NCI-H1105 (cell line): ENCODE measurements at regions not wholly inside any gene's neighbourhood (a gene's known extent, or its start where the extent isn't known, plus 50 kb on each side); places are given as distances from the start of the nearest gene placed in this dataset.

Experiments
- DNase-seq: peaks from one replicate; lab custom pipeline; 2025; lab: John Stamatoyannopoulos, UW

DNA sequence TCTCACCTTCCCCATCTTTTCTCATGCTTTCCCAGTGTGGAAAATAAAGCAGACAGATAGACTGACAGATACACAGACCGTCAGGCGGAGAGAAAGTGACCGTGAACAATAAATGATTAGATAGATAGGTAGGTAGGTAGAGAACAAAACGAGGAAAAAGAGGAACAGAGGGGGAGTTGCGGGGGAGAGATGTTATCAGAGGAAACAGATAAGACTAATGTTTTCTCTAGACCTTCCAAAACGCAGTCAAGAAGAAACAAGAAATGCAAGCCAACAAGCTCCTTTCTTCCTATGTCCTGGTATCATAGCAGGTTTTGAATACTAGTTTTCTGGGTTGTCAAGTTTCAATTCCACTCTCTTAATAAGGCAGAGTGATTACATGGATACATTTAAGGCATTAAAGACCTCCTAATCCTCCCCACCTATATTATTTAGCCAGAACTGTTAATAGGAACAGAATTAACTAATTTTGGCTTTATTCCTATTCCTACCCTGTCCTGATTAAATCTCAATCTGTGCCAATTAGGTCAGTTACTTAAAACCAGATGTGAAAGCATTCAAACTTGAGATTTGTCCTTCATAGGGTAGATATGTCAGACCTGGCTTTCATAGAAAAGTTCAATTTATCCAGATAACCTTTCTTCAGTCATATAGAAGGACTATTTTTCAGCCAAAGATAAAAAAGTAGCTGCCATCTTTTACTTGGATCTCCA, 89.0 kb upstream of the PTPRR start:
- DNase-seq = no peak

DNA sequence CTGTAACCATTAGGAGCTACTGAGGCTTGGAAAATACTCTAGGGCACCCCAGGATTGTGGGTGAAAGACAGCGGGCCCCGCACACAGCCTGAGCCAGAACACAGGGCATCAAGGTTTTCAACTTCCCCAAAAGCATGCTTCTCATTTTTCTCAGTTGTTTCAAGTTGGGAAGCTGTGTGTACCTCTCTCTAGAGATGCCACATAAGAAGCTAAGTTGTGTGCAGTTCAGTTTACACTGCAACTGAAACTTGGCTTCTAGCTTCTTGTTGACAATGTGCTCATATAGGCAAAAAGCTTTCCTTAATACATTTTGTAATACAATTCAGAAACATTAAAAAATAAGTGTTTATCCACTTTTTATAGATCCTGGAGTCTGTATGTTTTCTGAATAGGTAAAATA, 88.1 kb upstream of the PTPRR start:
- no peak for DNase-seq

DNA sequence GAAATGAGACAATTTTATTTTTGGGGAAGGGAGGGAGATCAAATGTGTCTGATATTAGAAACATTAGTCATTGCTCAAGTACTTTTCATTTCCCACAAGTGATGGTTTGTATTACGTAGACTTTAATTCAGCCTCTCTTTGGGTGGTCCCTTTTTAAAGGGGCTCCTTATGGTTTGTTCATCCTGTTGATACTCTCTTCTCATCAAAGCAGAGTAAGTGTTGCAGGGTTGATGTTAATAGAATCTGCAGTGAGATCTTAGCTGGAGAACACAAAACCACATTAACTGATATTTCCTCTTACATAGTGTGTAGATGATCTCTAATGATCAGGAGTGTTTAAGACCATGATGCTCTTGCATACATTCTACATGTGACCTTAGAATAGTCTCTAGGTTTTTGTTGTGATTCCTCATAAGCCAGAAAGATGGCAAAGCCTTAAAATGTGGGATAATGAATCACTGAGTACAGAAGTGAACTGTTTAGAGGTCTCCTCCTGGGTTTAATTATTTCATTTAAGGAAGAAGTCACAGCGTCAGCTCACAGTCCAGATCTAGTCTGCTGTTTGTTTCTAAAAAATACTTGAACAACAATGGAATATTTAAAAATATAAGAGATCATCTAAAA, 87.4 kb upstream of the PTPRR start:
- DNase-seq = no peak

DNA sequence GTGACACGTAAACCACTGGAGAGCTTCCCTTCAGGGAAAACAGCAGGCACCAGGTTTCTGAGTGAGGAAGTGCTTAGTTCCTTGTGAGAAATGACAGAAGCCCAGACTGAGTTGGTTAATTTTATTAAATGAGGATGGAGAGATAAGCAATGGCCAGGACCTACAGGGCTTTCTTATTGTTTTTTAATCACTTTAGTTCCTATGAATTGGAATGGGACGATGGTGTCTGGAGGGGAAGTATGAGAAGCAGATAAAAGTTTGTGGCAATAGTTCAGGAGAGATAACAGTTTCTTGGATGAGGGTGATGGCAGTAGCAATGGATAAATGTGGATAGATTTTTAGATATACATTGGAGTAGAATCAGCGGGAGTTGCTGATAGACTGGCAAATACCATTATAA, 86.5 kb upstream of the PTPRR start:
- DNase-seq = no peak

DNA sequence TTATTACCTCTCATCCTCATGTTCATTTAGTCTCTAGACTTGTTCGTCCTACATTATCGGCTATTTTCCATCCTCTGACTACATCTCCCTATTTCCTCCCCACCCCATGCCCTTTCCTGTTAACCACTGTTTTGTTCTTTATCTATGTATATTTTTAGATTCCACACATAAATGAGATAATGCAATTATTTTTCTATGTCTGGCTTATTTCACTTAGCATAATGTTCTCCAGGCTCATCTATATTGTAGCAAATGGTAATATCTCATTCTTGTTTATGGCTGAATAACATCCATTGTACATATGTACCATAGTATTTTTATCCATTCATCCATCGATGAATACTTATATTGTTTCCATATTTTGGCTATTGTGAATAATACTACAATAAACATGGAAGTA, 84.6 kb upstream of the PTPRR start:
- DNase-seq = no peak

DNA sequence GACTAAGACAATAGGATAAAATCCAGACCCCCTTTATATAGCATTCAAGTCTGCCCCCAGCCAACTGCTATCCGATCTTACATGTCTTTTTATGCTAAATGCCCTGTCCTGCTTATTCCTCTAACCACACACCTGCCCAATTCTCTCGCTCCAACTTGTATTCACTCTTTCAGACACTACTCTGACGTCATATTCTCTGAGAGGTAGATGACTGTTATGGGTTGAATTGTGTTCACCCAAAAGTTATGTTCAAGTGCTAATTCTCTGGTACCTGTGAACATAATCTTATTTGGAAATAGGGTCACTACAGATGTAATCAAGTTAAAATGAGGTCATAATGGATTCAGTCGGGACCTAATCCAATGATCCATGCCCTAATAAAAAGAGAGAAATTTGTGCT, 84.0 kb upstream of the PTPRR start:
- no peak for DNase-seq

DNA sequence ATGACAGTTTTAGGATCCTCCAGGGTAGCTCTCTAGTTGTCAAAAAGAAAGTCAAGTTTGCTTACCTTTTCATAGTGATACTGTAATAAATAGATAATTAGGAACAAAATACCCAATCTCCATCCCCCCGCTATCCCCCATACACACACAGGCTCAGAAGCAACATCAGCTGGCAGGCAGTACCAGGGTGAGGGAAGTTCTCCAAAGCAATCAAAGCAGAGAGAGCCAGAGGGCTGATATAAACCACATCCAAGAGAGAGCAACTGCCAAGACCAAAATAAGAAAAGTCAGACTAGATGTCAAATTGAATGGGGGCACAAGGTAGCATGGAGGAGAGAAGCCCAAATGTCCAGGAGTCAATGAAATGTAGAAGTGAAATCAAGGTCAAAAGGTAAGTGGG, 80.2 kb upstream of the PTPRR start:
- DNase-seq = no peak

DNA sequence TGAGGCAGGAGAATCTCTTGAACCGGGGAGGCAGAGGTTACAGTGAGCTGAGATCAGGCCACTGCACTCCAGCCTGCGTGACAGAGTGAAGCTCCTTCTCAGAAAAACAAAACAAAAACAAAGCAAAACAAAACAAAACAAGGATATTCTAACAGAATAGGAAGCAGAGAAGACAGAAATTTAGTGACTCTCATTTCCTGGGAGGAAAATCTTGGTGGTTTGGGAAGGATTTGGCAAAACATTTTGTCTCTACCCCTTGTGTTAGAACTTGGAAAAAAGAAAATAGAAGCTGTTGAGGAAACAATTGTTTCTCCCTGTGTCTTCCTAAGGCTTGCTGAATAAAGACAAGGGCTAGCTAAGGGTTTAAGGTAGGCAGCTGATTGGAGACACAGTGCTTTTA, 79.7 kb upstream of the PTPRR start:
- DNase-seq = no peak

DNA sequence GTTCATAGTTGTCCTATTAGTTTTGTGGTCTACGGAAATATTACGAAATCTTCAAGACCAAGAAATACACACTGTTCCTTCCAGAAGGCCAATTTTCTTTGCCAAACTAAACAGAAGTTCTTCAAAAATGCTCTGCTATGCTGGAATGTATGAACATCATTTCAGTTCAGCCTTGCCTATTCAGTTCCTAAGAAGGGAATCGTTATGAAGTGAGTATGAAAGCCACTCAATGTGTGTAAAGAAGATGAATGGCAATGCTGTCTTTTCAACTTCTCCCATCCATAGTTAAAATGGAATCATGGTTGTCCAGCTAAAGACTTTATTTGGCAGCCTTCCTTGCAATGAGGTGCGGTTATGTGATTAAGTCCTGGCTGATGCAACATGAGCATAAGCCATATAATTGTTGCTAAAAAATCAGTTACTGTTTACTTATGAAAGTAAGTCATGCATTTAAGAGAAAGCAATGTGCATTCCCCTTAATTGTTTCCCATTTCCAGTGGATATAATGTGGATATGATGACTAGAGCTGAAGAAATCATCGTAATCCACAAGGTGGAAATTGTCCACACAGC, 73.8 kb upstream of the PTPRR start:
- no peak for DNase-seq

DNA sequence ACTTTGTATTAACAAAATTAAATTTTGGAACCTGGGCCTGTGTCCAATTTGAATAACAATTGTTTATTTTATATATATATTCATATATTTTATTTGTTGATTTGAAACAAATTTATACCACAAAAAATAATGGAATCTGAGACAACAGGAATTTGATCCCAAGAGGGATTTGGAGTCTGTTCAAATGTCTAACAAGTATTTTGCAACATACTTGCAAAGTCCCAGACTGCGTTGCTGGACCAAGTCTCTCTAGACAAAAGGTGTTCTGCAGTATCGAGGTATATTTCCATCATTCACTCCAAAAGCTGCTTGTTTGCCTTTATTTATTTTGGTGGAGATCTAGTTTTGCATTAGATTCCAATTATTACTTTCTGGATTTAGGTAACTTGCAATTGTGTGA, 68.7 kb upstream of the PTPRR start:
- no peak for DNase-seq

DNA sequence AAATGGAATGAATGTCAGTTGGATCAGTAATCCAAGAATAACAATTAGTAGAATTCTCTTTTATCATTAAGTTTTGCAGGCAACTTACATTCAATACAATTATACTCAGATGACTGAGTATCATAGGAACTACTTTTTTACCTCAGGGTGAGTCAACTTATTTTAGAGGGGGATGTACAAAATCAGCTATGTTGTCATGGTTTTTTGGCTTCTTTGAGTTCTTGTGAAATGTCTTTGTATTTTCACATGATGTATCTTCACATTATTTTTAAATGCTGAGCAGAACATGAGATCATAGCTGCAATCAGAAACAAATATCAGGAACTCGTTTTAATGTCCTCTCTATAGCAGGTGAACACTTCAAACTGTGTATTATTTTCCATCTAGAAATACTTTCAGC, 65.3 kb upstream of the PTPRR start:
- DNase-seq = no peak

DNA sequence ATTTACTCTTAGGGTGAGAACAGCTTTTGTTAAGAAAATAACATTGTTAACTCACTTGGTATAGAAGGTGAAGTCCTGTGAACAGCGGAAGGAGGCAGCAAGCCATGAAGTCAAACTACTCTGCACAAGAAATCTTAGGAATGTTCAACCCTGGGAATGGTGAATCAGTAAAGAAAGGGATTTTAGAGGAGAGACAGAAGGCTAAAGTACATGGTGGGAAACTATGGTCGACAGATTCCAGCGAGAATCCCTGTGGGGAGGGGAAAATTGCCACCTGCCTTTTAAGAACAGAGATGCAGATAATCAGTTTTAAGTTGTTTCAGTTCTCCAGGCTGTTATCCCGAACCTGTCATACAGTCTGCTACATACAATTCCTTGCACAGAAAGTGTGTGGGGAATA, 63.2 kb upstream of the PTPRR start:
- DNase-seq = no peak

DNA sequence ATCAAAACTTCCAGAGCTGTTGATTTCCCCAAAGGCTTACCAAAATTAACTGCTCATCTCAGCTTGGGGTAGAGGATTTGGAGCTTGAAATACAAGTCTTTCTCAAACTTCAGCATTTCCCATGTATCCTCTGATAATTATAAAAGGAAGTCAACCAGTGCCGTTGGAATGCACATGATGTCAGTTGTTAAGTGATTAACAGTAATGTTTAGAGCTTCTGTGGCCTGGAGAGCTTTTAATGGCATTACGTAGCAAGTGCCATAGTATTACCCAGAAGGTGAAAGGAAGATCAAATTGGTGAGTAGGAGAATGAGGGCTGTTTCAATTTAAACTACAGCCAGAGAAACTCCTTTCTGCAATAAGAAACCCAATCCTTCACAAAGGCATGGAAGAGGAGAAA, 62.5 kb upstream of the PTPRR start:
- no peak for DNase-seq

DNA sequence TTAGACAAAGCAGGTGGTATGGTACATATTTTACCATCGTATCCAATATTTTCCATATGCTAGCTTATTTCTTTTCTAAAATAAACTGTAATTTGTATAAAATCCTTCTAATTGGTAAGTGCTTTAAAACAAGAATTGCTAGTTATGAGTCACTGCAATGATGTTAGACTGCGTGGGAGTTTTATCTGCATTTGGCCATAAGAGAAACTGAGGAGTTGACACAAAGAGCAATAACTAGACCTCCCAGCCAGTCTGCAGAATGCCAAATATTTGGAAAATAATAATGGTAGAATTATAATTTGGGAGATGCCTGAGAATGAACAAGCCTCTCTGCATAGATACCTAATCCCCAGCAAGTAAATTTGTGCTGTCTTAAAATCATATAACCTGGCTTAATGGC, 61.7 kb upstream of the PTPRR start:
- no peak for DNase-seq

DNA sequence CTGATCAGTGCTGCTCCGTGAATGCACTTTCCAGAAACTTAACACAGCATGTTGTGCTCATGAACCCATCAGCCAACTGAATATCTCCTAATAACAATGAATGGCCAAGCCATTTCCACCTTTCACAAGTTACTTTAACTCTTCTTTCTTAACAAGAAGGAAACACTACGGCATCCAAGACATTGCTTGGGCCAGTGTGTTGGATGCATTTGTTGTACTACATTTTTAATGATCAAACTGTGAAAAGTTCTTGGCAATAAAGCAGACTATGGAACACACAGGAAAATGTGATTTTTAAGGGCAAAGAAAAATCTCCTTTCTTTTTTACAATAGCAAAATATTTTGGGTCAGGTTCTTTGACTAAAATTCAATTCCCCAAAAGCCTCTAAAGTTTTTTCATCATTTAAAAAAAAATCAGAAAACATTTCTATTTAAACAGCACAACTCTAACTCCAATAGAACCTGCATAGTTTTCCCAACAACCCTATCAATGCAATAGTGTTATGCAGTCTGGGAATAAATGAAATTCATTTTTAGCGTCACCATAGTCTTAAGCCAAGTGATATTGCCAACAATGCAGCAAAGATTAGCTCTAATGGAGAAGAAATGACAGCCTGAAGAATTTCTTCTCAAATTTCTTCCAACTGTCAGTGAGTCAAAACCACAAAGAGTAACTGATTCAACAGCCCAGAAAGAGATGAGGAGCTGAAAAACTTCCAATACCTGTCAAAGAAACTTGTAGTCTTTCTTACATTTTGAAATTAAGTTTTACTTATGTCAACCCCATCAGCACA, 50.7 kb upstream of the PTPRR start:
- no peak for DNase-seq
